ENCODE measurements at regions not wholly inside any gene's neighbourhood (a gene's known extent, or its start where the extent isn't known, plus 50 kb on each side); places are given as distances from the start of the nearest gene placed in this dataset.

- TF ChIP-seq CTCF (IDR thresholded peaks at IDR 0.05) (no peak), POLR2A (IDR thresholded peaks at IDR 0.05) (no peak), EP300 (IDR thresholded peaks at IDR 0.05) (no peak)
Measured at GRCh38 chr6:156683821-156684220, 93.4 kb upstream of the ARID1B start.
